K562 (cell line): ENCODE measurements at regions not wholly inside any gene's neighbourhood (a gene's known extent, or its start where the extent isn't known, plus 50 kb on each side); places are given as distances from the start of the nearest gene placed in this dataset.
"Not testable (repeated sequence)": the region's sequence is repeated elsewhere in the genome, so short reads cannot be mapped to it uniquely, and the experiment has no call there.

Experiments used
- ATAC-seq: fragments of 200-7000 bp; cut with Tn5 transposase; 3 replicates; pipeline ENCODE4 v1.9.1; 2020; ENCODE audit warnings: moderate library complexity
- BruUV-seq: library from RNA; stranded (reverse); fragments of 400-500 nt; replicated peaks from 2 replicates; lab custom pipeline; 2021; lab: Mats Ljungman, UMichigan
- CTCF ChIA-PET: fragments of 300-600 bp; formaldehyde crosslinking; extraction: SDS; loops from one replicate; lab custom pipeline; 2021; ENCODE audit warnings: low intra/inter-chr PET ratio; lab: Yijun Ruan, JAX
- POLR2A ChIA-PET: fragments of 300-600, 350-650 bp; sonication (Branson Sonifier 250); formaldehyde crosslinking; extraction: SDS; loops from one replicate; lab custom pipeline; 2021; ENCODE audit warnings: antibody characterized with exemption, inconsistent platforms; lab: Yijun Ruan, JAX
- DNase-seq, 4 experiments: peaks; one replicate each; pipeline versions ENCODE4 v3.0.0 to v3.0.0-alpha.2; 2011 to 2018; ENCODE audit warnings: low spot score in 3 of 4, mixed read lengths in 3 of 4; ENCODE audit errors: extremely low read depth in 1 of 4
- FAIRE-seq: peaks from 2 replicates; lab custom pipeline; 2011; peaks lifted over from hg19 to GRCh38; lab: Jason Lieb, UNC
- H2AFZ ChIP-seq: 2 replicates; pipeline ENCODE4 v1.6.0; 2011; ENCODE audit warnings: low read depth, low read length, control low read depth, inconsistent platforms
- H3K27ac ChIP-seq: fragments of 200-600 bp; 3 replicates; pipeline ENCODE4 v1.8.0; 2011; ENCODE audit warnings: low read depth, mild to moderate bottlenecking, control low read depth, inconsistent platforms, low read length, moderate library complexity, mixed read lengths; ENCODE audit errors: extremely low read depth
- H3K27me3 ChIP-seq, 2 experiments: fragments of 300-600 bp in 1 of 2; 2 replicates in 1 of 2; 3 replicates in 1 of 2; pipeline versions ENCODE4 v1.6.0 to v1.8.0; 2011; ENCODE audit warnings: inconsistent platforms in 2 of 2, low read length in 2 of 2, mild to moderate bottlenecking in 1 of 2, mixed read lengths in 1 of 2, moderate library complexity in 1 of 2; ENCODE audit not compliant: control insufficient read depth in 2 of 2, insufficient read depth in 2 of 2
- H3K36me3 ChIP-seq: fragments of 300-600 bp; 3 replicates; pipeline ENCODE4 v1.8.0; 2011; ENCODE audit warnings: mild to moderate bottlenecking, low read length, inconsistent platforms; ENCODE audit not compliant: control insufficient read depth, insufficient read depth
- H3K4me1 ChIP-seq, 2 experiments: fragments of 200-600 bp in 1 of 2; replicated peaks in 1 of 2; 2 replicates in 1 of 2; 3 replicates in 1 of 2; pipeline versions ENCODE4 v1.5.1 to v1.8.0; 2011; ENCODE audit warnings: inconsistent platforms in 2 of 2, low read length in 2 of 2, mild to moderate bottlenecking in 1 of 2, mixed read lengths in 1 of 2, moderate library complexity in 1 of 2; ENCODE audit not compliant: control insufficient read depth in 2 of 2, insufficient read depth in 2 of 2
- H3K4me2 ChIP-seq: 2 replicates; pipeline ENCODE4 v1.6.1; 2011; ENCODE audit warnings: low read length, control low read depth, inconsistent platforms, mixed read lengths; ENCODE audit not compliant: insufficient read depth
- H3K4me3 ChIP-seq: fragments of 200-600 bp; sonication (generic), shearing (Covaris generic); 2 replicates; pipeline ENCODE4 v1.5.1; 2016; ENCODE audit warnings: control low read depth, inconsistent platforms
- H3K79me2 ChIP-seq: fragments of 200-600 bp; 3 replicates; pipeline ENCODE4 v1.8.0; 2011; ENCODE audit warnings: low read length, inconsistent platforms; ENCODE audit not compliant: control insufficient read depth, insufficient read depth
- H3K9ac ChIP-seq, 2 experiments: 2 replicates each; pipeline versions ENCODE4 v1.6.0 to v1.6.1; 2011; ENCODE audit warnings: low read depth in 2 of 2, low read length in 2 of 2, control low read depth in 1 of 2, inconsistent platforms in 1 of 2, mild to moderate bottlenecking in 1 of 2, mixed read lengths in 1 of 2; ENCODE audit not compliant: insufficient read depth in 1 of 2
- H3K9me1 ChIP-seq: one replicate; pipeline ENCODE4 v1.6.0; 2011; ENCODE audit warnings: inconsistent platforms, mild to moderate bottlenecking, low read length, moderate library complexity; ENCODE audit not compliant: control insufficient read depth, insufficient read depth
- H3K9me3 ChIP-seq: replicated peaks from 2 replicates; pipeline ENCODE4 v1.5.1; 2011; ENCODE audit warnings: low read depth, low read length, inconsistent platforms; ENCODE audit not compliant: control insufficient read depth, insufficient read depth
- H4K20me1 ChIP-seq: replicated peaks from 2 replicates; pipeline ENCODE4 v1.6.1; 2011; ENCODE audit warnings: low read length, inconsistent platforms, mixed read lengths; ENCODE audit not compliant: control insufficient read depth, insufficient read depth
- BCOR ChIP-seq: fragments of 450-650 bp; IDR thresholded peaks from 2 replicates; pipeline ENCODE4 v1.6.1; 2016
- BDP1 ChIP-seq: IDR thresholded peaks from 3 replicates; pipeline ENCODE4 v1.6.1; 2011; ENCODE audit not compliant: insufficient read length, insufficient read depth
- ZBTB40 ChIP-seq, 2 experiments: fragments of 450-650 bp in 1 of 2; sonication (generic) in 1 of 2; formaldehyde crosslinking in 1 of 2; IDR thresholded peaks; 2 replicates each; pipeline versions ENCODE4 v1.7.1 to v1.9.0; 2016 to 2022; ENCODE audit warnings: inconsistent platforms in 1 of 2, mild to moderate bottlenecking in 1 of 2, missing genetic modification reagents in 1 of 2
- ZBTB8A ChIP-seq: fragments of 450-650 bp; IDR thresholded peaks from 2 replicates; pipeline ENCODE4 v1.6.1; 2018; ENCODE audit warnings: mild to moderate bottlenecking, moderate library complexity; ENCODE audit not compliant: partially characterized antibody
- WGBS: fragments of 100-300 bp; shearing (Covaris generic); methylation state at CpG from one replicate; pipeline ENCODE4 v1.1.6; 2016; ENCODE audit warnings: low coverage, mixed read lengths; ENCODE audit not compliant: insufficient coverage; ENCODE audit errors: missing lambda C conversion rate; 5-methylcytosine and 5-hydroxymethylcytosine counted together
- in situ Hi-C: fragments of 300-500 bp; cut with MboI; formaldehyde crosslinking; loops from 4 replicates; pipeline ENCODE4 v1.15.0; 2018; ENCODE audit warnings: inconsistent platforms, mixed read lengths
- intact Hi-C: fragments of 100-400 bp; cut with micrococcal nuclease; formaldehyde crosslinking; loops from 2 replicates; pipeline ENCODE4 v1.14.2; 2022
- TF ChIP-seq, protein P1 (sequence below), 2 experiments: fragments of 450-650 bp; IDR thresholded peaks; 2 replicates each; pipeline ENCODE4 v1.6.1; 2018; ENCODE audit warnings: mild to moderate bottlenecking in 2 of 2, low read depth in 1 of 2; ENCODE audit not compliant: partially characterized antibody in 2 of 2
- TF ChIP-seq, protein P2 (sequence below), 2 experiments: fragments of 450-650 bp; IDR thresholded peaks; 2 replicates each; pipeline ENCODE4 v1.6.1; 2016

GRCh38 chr1:143803927-143804411, 167.8 kb downstream of the FAM72C start:
- H3K4me1 ChIP-seq; H4K20me1 ChIP-seq; H3K9me3 ChIP-seq; H3K9me1 ChIP-seq; BruUV-seq; POLR2A ChIA-PET; H3K79me2 ChIP-seq; FAIRE-seq; H3K27ac ChIP-seq; CTCF ChIA-PET; intact Hi-C loops; H3K36me3 ChIP-seq; H3K27me3 ChIP-seq; TF ChIP-seq ZBTB40 (CRISPR knock-in tag; IDR thresholded peaks at IDR 0.05): not testable (repeated sequence)
- Histone ChIP-seq H2AFZ (peak overlapping the region; percentile 86), H3K4me3 (peak overlapping the region; percentile 42), H3K4me2 (peak overlapping the region; percentile 75; the same call in 1 of the 2 replicates), H3K9ac (peak overlapping the region in 1 of 2 experiments; percentile 76; a peak in 2 of 4 replicates)
- WGBS = 4% methylated on average over 23 of the region's 26 CpGs
- in situ Hi-C loops = loop anchor here (10.0 kb wide), 1 partner anchor 1351 kb away; no protein-coding TSS in a partner anchor
- peak; percentile 62 for ATAC-seq
- peak in 2 of 4 experiments; percentile 3 to 52 for DNase-seq
- TF ChIP-seq BDP1 (peak; percentile 40), BCOR (peak; percentile 72), ZBTB40 (IDR thresholded peaks at IDR 0.05) (peak; percentile 86), ZBTB8A (peak; percentile 28)
- TF ChIP-seq, protein P1, sequence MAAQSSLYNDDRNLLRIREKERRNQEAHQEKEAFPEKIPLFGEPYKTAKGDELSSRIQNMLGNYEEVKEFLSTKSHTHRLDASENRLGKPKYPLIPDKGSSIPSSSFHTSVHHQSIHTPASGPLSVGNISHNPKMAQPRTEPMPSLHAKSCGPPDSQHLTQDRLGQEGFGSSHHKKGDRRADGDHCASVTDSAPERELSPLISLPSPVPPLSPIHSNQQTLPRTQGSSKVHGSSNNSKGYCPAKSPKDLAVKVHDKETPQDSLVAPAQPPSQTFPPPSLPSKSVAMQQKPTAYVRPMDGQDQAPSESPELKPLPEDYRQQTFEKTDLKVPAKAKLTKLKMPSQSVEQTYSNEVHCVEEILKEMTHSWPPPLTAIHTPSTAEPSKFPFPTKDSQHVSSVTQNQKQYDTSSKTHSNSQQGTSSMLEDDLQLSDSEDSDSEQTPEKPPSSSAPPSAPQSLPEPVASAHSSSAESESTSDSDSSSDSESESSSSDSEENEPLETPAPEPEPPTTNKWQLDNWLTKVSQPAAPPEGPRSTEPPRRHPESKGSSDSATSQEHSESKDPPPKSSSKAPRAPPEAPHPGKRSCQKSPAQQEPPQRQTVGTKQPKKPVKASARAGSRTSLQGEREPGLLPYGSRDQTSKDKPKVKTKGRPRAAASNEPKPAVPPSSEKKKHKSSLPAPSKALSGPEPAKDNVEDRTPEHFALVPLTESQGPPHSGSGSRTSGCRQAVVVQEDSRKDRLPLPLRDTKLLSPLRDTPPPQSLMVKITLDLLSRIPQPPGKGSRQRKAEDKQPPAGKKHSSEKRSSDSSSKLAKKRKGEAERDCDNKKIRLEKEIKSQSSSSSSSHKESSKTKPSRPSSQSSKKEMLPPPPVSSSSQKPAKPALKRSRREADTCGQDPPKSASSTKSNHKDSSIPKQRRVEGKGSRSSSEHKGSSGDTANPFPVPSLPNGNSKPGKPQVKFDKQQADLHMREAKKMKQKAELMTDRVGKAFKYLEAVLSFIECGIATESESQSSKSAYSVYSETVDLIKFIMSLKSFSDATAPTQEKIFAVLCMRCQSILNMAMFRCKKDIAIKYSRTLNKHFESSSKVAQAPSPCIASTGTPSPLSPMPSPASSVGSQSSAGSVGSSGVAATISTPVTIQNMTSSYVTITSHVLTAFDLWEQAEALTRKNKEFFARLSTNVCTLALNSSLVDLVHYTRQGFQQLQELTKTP (IDR thresholded peaks at IDR 0.05; ENCODE audit: low read depth in 1 of 2, partially characterized antibody in 2 of 2) = peak in 1 of 2 experiments; percentile 39
- TF ChIP-seq, protein P2, sequence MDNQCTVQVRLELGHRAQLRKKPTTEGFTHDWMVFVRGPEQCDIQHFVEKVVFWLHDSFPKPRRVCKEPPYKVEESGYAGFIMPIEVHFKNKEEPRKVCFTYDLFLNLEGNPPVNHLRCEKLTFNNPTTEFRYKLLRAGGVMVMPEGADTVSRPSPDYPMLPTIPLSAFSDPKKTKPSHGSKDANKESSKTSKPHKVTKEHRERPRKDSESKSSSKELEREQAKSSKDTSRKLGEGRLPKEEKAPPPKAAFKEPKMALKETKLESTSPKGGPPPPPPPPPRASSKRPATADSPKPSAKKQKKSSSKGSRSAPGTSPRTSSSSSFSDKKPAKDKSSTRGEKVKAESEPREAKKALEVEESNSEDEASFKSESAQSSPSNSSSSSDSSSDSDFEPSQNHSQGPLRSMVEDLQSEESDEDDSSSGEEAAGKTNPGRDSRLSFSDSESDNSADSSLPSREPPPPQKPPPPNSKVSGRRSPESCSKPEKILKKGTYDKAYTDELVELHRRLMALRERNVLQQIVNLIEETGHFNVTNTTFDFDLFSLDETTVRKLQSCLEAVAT (IDR thresholded peaks at IDR 0.05) = peak in 1 of 2 experiments; percentile 90; a peak in 2 of 4 replicates
